ENCODE measurements at regions not wholly inside any gene's neighbourhood (a gene's known extent, or its start where the extent isn't known, plus 50 kb on each side); places are given as distances from the start of the nearest gene placed in this dataset.

DNA sequence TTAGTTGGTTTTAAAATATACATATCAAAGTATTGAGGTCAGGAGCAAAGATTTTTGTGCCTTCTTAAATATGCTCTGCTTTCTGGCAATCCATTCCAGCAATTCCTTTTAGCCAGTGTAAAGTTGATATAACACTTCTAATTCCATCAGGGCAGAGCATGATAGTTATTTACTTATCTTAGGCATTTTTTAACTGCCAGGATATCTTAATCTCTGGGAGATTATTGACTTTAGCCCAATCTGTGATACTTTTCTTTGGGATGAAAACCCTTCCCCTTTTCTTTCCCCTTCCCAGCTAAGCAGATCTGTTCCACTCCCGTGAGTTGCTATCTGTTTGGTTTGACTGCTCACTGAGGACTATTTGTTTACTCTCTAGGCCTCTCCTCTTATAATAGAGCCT lies 168.7 kb upstream of the RSPO3 start:
- TF ChIP-seq, protein P1, sequence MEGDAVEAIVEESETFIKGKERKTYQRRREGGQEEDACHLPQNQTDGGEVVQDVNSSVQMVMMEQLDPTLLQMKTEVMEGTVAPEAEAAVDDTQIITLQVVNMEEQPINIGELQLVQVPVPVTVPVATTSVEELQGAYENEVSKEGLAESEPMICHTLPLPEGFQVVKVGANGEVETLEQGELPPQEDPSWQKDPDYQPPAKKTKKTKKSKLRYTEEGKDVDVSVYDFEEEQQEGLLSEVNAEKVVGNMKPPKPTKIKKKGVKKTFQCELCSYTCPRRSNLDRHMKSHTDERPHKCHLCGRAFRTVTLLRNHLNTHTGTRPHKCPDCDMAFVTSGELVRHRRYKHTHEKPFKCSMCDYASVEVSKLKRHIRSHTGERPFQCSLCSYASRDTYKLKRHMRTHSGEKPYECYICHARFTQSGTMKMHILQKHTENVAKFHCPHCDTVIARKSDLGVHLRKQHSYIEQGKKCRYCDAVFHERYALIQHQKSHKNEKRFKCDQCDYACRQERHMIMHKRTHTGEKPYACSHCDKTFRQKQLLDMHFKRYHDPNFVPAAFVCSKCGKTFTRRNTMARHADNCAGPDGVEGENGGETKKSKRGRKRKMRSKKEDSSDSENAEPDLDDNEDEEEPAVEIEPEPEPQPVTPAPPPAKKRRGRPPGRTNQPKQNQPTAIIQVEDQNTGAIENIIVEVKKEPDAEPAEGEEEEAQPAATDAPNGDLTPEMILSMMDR (IDR thresholded peaks at IDR 0.05), result no peak
- TF ChIP-seq POLR2A (IDR thresholded peaks at IDR 0.05), result no peak
